ENCODE measurements at regions not wholly inside any gene's neighbourhood (a gene's known extent, or its start where the extent isn't known, plus 50 kb on each side); places are given as distances from the start of the nearest gene placed in this dataset.

DNA sequence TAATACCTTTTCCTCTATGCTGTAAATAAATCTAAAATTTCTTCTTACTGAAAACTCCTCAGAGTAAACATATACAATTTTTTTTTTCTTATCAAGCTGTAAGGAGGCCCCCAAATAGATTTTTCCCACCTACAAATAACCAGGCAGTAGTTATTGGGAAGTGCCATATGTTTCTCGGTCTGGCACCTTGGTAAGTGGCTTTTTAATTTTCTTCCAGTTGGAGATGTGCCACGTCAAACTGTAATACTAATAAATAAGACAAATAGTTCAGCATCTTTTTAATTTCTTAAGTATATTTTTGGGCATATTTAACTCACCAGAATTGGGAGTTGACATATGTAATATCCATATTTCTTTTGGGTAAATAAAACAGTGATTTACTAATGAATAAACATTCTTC, 346.3 kb downstream of the DIPK2A start:
- no peak overlapping the region for H3K4me3 Mint-ChIP-seq
- CTCF ChIA-PET: no interaction called here
- H3K27ac Mint-ChIP-seq: no peak overlapping the region
- peaks cover 3% of the 10 kb centered on the region for H3K9me3 Mint-ChIP-seq
- POLR2A ChIA-PET: no interaction called here
- no peaks in the 10 kb centered on the region for H3K36me3 Mint-ChIP-seq (ENCODE audit: low read depth)
- H3K27me3 Mint-ChIP-seq: no peaks in the 10 kb centered on the region
- TF ChIP-seq, protein P1, sequence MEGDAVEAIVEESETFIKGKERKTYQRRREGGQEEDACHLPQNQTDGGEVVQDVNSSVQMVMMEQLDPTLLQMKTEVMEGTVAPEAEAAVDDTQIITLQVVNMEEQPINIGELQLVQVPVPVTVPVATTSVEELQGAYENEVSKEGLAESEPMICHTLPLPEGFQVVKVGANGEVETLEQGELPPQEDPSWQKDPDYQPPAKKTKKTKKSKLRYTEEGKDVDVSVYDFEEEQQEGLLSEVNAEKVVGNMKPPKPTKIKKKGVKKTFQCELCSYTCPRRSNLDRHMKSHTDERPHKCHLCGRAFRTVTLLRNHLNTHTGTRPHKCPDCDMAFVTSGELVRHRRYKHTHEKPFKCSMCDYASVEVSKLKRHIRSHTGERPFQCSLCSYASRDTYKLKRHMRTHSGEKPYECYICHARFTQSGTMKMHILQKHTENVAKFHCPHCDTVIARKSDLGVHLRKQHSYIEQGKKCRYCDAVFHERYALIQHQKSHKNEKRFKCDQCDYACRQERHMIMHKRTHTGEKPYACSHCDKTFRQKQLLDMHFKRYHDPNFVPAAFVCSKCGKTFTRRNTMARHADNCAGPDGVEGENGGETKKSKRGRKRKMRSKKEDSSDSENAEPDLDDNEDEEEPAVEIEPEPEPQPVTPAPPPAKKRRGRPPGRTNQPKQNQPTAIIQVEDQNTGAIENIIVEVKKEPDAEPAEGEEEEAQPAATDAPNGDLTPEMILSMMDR (IDR thresholded peaks at IDR 0.05): no peak
- DNase-seq: no peak
- no peak for ATAC-seq (ENCODE audit: low read depth)
- intact Hi-C loops (cut with micrococcal nuclease): no loop called here
- H3K4me1 Mint-ChIP-seq: no peaks in the 10 kb centered on the region

DNA sequence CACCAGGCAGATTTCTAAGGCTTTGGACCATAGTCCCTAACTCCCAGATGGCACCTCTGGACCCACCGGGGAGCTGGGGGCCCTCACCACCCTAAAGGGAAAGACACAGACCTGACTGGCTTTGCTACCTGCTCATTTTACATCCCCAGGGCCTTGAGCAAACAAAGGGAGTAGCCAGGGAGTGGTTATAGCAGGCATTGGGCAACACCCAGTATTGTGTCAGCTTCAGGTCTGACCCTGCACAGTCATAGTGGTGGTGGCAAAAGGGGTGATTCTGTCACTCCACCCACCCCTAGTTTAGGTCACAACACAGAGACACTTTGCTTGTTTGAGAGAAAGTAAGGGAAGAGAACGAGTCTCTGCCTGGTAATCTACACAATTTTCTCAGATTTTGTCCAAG, 352.5 kb downstream of the DIPK2A start:
- Mint-ChIP-seq H3K4me3 (no peak overlapping the region), H3K36me3 (ENCODE audit: low read depth) (no peaks in the 10 kb centered on the region), H3K27ac (no peak overlapping the region), H3K4me1 (no peaks in the 10 kb centered on the region), H3K27me3 (peaks cover 2% of the 10 kb centered on the region), H3K9me3 (peaks cover 14% of the 10 kb centered on the region)
- TF ChIP-seq, protein P1 (IDR thresholded peaks at IDR 0.05): no peak
- DNase-seq (no peak), ATAC-seq (ENCODE audit: low read depth) (no peak)
- ChIA-PET POLR2A (no interaction called here), CTCF (no interaction called here)
- intact Hi-C loops (cut with micrococcal nuclease): no loop called here

DNA sequence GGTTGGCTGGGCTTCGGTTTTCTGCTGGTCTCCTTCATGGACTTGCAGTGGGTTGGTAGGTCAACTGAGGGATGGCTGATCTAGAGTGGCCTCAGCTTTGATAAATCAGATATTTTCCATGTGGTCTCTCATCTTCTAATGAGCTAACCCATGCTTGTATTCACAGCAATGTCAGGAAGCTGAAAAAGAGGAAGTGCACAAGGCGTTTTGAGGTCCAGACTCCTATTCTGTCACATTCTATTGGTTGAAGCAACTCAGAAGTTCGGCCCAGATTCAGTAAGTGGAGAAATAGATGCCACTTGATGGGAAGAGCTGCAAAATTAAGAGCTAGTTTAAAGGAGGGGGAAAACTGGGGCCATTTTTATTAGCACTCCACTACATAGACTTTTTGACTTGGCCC, 361.2 kb downstream of the DIPK2A start:
- ChIA-PET POLR2A (no interaction called here), CTCF (no interaction called here)
- no peak overlapping the region for H3K4me3 Mint-ChIP-seq
- H3K4me1 Mint-ChIP-seq: peaks cover 4% of the 10 kb centered on the region
- no peak for ATAC-seq (ENCODE audit: low read depth)
- no peaks in the 10 kb centered on the region for H3K36me3 Mint-ChIP-seq (ENCODE audit: low read depth)
- DNase-seq: no peak
- H3K27ac Mint-ChIP-seq: no peak overlapping the region
- H3K27me3 Mint-ChIP-seq: no peaks in the 10 kb centered on the region
- intact Hi-C loops (cut with micrococcal nuclease): no loop called here
- TF ChIP-seq, protein P1 (IDR thresholded peaks at IDR 0.05): no peak
- H3K9me3 Mint-ChIP-seq: no peaks in the 10 kb centered on the region

DNA sequence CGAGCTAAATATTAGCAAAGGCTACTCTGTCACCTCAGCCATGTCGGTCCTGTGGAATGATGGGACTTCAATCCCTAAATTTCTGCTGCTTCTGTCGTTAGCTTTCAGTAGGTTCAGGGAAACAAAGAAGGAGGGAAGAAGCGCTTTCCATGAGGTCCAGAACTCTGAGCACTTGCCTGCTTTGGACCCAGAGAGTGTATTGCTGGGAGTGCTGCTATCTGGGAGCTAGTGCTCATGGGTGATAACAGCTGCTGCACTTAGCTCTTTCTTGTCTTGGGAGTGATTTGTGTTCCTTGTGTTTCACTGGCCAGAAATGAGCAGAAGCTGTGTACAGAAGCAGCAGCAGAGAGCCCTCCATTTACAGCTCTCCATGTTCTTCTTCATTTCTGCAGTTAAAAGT, 369.8 kb downstream of the DIPK2A start:
- ChIA-PET POLR2A (no interaction called here), CTCF (no interaction called here)
- no peaks in the 10 kb centered on the region for H3K36me3 Mint-ChIP-seq (ENCODE audit: low read depth)
- DNase-seq (no peak), ATAC-seq (ENCODE audit: low read depth) (no peak)
- intact Hi-C loops (cut with micrococcal nuclease): no loop called here
- no peaks in the 10 kb centered on the region for H3K4me1 Mint-ChIP-seq
- peaks cover 4% of the 10 kb centered on the region for H3K27me3 Mint-ChIP-seq
- no peaks in the 10 kb centered on the region for H3K9me3 Mint-ChIP-seq
- H3K27ac Mint-ChIP-seq: no peak overlapping the region
- TF ChIP-seq, protein P1 (IDR thresholded peaks at IDR 0.05): no peak
- H3K4me3 Mint-ChIP-seq: no peak overlapping the region

GRCh38 chr3:144343343-144343742, 371.7 kb downstream of the DIPK2A start:
- TF ChIP-seq, protein P1 (IDR thresholded peaks at IDR 0.05): no peak
- POLR2A ChIA-PET: no interaction called here
- no peak for DNase-seq

More at GRCh38 chr3:144343343-144343742, 371.7 kb downstream of the DIPK2A start:
- CTCF ChIA-PET: no interaction called here
- peaks cover 4% of the 10 kb centered on the region for H3K27me3 Mint-ChIP-seq
- H3K9me3 Mint-ChIP-seq: no peaks in the 10 kb centered on the region
- intact Hi-C loops (cut with micrococcal nuclease): no loop called here
- H3K4me1 Mint-ChIP-seq: no peaks in the 10 kb centered on the region
- H3K4me3 Mint-ChIP-seq: no peak overlapping the region
- no peaks in the 10 kb centered on the region for H3K36me3 Mint-ChIP-seq (ENCODE audit: low read depth)
- H3K27ac Mint-ChIP-seq: no peak overlapping the region
- ATAC-seq (ENCODE audit: low read depth): no peak

All from activated B cell treated with CpG ODN at 0.5 μM for 24 hours (primary cell).